SK-N-SH (cell line): ENCODE measurements at regions not wholly inside any gene's neighbourhood (a gene's known extent, or its start where the extent isn't known, plus 50 kb on each side); places are given as distances from the start of the nearest gene placed in this dataset.
"Not testable (repeated sequence)": the region's sequence is repeated elsewhere in the genome, so short reads cannot be mapped to it uniquely, and the experiment has no call there.

ENCODE experiments used
- CTCF ChIA-PET: fragments of 300-600, 350-600 bp; formaldehyde crosslinking; extraction: SDS; loops from one replicate; lab custom pipeline; 2021; lab: Yijun Ruan, JAX
- POLR2A ChIA-PET: fragments of 350-600 bp; sonication (Branson Sonifier 250); formaldehyde crosslinking; extraction: SDS; loops from one replicate; lab custom pipeline; 2020; ENCODE audit warnings: antibody characterized with exemption, inconsistent platforms; lab: Yijun Ruan, JAX
- DNase-seq: peaks from one replicate; pipeline ENCODE4 v3.0.0; 2012
- H2AFZ ChIP-seq: fragments of 200-600 bp; sonication (generic); 2 replicates; pipeline ENCODE4 v1.8.1; 2016; ENCODE audit warnings: antibody characterized with exemption, mild to moderate bottlenecking, low read depth
- H3F3A ChIP-seq: fragments of 200-600 bp; sonication (generic); replicated peaks from 2 replicates; pipeline ENCODE3; 2016; ENCODE audit warnings: antibody characterized with exemption, mild to moderate bottlenecking; ENCODE audit not compliant: insufficient read depth
- H3K27ac ChIP-seq, 2 experiments: fragments of 200-500 bp in 1 of 2; fragments of 200-600 bp in 1 of 2; sonication (Bioruptor generic) in 1 of 2; sonication (generic), shearing (Covaris generic) in 1 of 2; 2 replicates each; pipeline versions ENCODE4 v1.5.1 to v1.6.1; 2014 to 2016; ENCODE audit warnings: low read depth in 2 of 2, inconsistent platforms in 1 of 2, low read length in 1 of 2, mild to moderate bottlenecking in 1 of 2, mixed read lengths in 1 of 2
- H3K27me3 ChIP-seq: fragments of 200-600 bp; sonication (generic), shearing (Covaris generic); 2 replicates; pipeline ENCODE4 v1.6.1; 2016; ENCODE audit warnings: mixed run types; ENCODE audit not compliant: insufficient read depth
- H3K36me3 ChIP-seq, 2 experiments: fragments of 200-500 bp in 1 of 2; fragments of 200-600 bp in 1 of 2; sonication (Bioruptor generic) in 1 of 2; sonication (generic) in 1 of 2; replicated peaks in 1 of 2; 2 replicates each; pipeline versions ENCODE3 to v1.5.1; 2014 to 2016; ENCODE audit warnings: low read length in 1 of 2, mild to moderate bottlenecking in 1 of 2; ENCODE audit not compliant: insufficient read depth in 2 of 2, control insufficient read depth in 1 of 2
- H3K4me1 ChIP-seq, 2 experiments: fragments of 200-500 bp in 1 of 2; fragments of 200-600 bp in 1 of 2; sonication (Bioruptor generic) in 1 of 2; sonication (generic), shearing (Covaris generic) in 1 of 2; 2 replicates each; pipeline versions ENCODE4 v1.5.1 to v1.6.1; 2014 to 2016; ENCODE audit warnings: low read depth in 1 of 2, low read length in 1 of 2, mixed run types in 1 of 2; ENCODE audit not compliant: insufficient read depth in 2 of 2, control insufficient read depth in 1 of 2
- H3K4me2 ChIP-seq: fragments of 200-600 bp; sonication (generic), shearing (Covaris generic); 2 replicates; pipeline ENCODE4 v1.6.1; 2017; ENCODE audit warnings: mixed run types
- H3K4me3 ChIP-seq, 2 experiments: fragments of 200-500 bp in 1 of 2; fragments of 200-600 bp in 1 of 2; sonication (Bioruptor generic) in 1 of 2; sonication (generic), shearing (Covaris generic) in 1 of 2; 2 replicates each; pipeline versions ENCODE4 v1.5.1 to v1.8.1; 2014 to 2016; ENCODE audit warnings: low read depth in 2 of 2, inconsistent platforms in 1 of 2, low read length in 1 of 2, mild to moderate bottlenecking in 1 of 2, mixed read lengths in 1 of 2, moderate library complexity in 1 of 2
- H3K79me2 ChIP-seq: fragments of 200-600 bp; sonication (generic); 2 replicates; pipeline ENCODE4 v1.8.1; 2017; ENCODE audit warnings: mild to moderate bottlenecking; ENCODE audit not compliant: insufficient read depth
- H3K9ac ChIP-seq: fragments of 200-600 bp; sonication (generic); 2 replicates; pipeline ENCODE4 v1.6.1; 2017; ENCODE audit warnings: mixed run types
- H3K9me2 ChIP-seq: fragments of 200-600 bp; sonication (generic); 2 replicates; pipeline ENCODE4 v1.6.1; 2017; ENCODE audit warnings: mixed run types
- H3K9me3 ChIP-seq: fragments of 200-600 bp; sonication (generic); 2 replicates; pipeline ENCODE4 v1.6.1; 2017; ENCODE audit warnings: mixed run types, mild to moderate bottlenecking, moderate library complexity
- H4K20me1 ChIP-seq: fragments of 200-600 bp; sonication (generic); 2 replicates; pipeline ENCODE4 v1.6.1; 2017; ENCODE audit warnings: mild to moderate bottlenecking, mixed run types; ENCODE audit not compliant: insufficient read depth
- CHD2 ChIP-seq: fragments of 150-350 bp; IDR thresholded peaks from 2 replicates; pipeline ENCODE4 v1.6.1; 2018; ENCODE audit warnings: low read length; ENCODE audit not compliant: partially characterized antibody
- EZH2phosphoT487 ChIP-seq: fragments of 200-600 bp; sonication (generic); IDR thresholded peaks from 2 replicates; pipeline ENCODE4 v1.6.1; 2017; ENCODE audit warnings: low read depth, mixed run types, mild to moderate bottlenecking, antibody characterized with exemption, moderate library complexity, borderline replicate concordance
- JUND ChIP-seq: IDR thresholded peaks from 2 replicates; pipeline ENCODE4 v1.4.0; 2012
- NRF1 ChIP-seq: IDR thresholded peaks from 2 replicates; pipeline ENCODE4 v1.6.1; 2012; ENCODE audit warnings: low read depth, mild to moderate bottlenecking, low read length
- RCOR1 ChIP-seq: fragments of 150-350 bp; IDR thresholded peaks from 2 replicates; pipeline ENCODE4 v1.6.1; 2017; ENCODE audit warnings: antibody characterized with exemption, low read length
- TEAD4 ChIP-seq: IDR thresholded peaks from 2 replicates; pipeline ENCODE4 v1.4.0; 2012; ENCODE audit warnings: mild to moderate bottlenecking, borderline replicate concordance; ENCODE audit not compliant: insufficient read depth
- WGBS: methylation state at CpG from one replicate; pipeline ENCODE4 v1.1.6; 2017; ENCODE audit warnings: low lambda C conversion rate; 5-methylcytosine and 5-hydroxymethylcytosine counted together
- small RNA-seq, 7 experiments: library from RNA; depleted of rRNA; stranded (forward); fragments of <200 nt; gene quantifications; one replicate each; pipeline ENCODE3, GENCODE V24; 2012

DNA sequence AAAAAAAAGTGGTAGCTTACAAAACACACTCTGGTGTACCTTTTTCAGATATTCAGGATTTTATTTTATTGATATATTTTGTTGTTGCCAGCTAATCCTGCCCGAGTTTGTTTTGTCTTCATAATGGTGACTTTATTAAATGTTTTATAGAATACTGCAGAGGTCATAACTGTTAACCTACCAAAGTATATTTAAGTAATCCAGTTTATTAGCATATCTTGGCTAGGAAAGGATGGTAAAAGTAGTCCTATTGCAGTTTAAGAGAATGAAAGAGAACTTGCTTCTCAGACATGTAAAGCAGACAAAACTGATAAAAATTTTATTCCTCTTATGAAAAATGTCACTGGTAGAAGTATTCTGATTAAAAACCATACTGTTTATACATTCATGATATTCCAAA, 59.2 kb upstream of the IGSF10 start (continued):
- TF ChIP-seq CHD2: no peak
- TF ChIP-seq RCOR1: no peak
- no peak for TF ChIP-seq EZH2phosphoT487
- TF ChIP-seq JUND: no peak
- TF ChIP-seq TEAD4: no peak
- TF ChIP-seq NRF1: no peak

- DNase-seq, H3K9me3 ChIP-seq, POLR2A ChIA-PET, H3F3A ChIP-seq, H3K27me3 ChIP-seq, H2AFZ ChIP-seq, H3K4me1 ChIP-seq, H3K79me2 ChIP-seq, H3K36me3 ChIP-seq, CTCF ChIA-PET, H3K4me3 ChIP-seq, H3K4me2 ChIP-seq, H3K9ac ChIP-seq, H4K20me1 ChIP-seq, H3K9me2 ChIP-seq, H3K27ac ChIP-seq: not testable (repeated sequence)
- 17% methylated on average over 2 of the region's 2 CpGs for WGBS
These were observed 50.6 kb upstream of the IGSF10 start for GRCh38 chr3:151511433-151511832.

Small RNAs in the stretch of these regions (small RNA-seq; reads per million reads assigned to genes)
- 0 reads per million in 7 experiments for gene MIR5186
